AG10803 (cell line): ENCODE measurements at regions not wholly inside any gene's neighbourhood (a gene's known extent, or its start where the extent isn't known, plus 50 kb on each side); places are given as distances from the start of the nearest gene placed in this dataset.

Source experiments
- DNase-seq: peaks from one replicate; pipeline ENCODE4 v3.0.0; 2010; ENCODE audit warnings: low read depth
- H3K4me3 ChIP-seq: 2 replicates; pipeline ENCODE4 v1.5.1; 2011; ENCODE audit warnings: mild to moderate bottlenecking, low read length, control low read depth
- TF ChIP-seq, protein P1 (sequence below): conservative IDR thresholded peaks from 2 replicates; pipeline ENCODE4 v1.5.1; 2011; ENCODE audit warnings: mild to moderate bottlenecking, low read length, control low read depth, inconsistent platforms

DNA sequence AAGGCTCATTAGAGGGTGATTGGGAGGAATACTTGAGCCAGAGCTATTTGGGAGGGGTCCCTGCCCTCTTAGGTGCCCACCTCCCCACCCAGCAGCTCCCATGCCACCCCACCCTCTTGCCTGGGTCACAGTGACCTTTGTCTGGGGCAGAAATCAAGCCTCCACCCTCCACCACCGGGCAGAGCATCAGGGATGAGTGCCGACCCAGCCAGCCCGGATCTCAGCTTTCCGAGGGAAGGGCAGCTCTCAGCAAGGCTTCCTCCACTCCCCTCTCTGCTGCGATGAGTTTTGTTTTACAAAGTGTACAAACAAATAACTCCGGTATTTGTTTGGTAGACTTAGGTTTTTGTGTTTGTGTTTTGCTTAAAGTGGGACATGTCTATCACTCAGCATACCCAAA lies 136.7 kb upstream of the CST7 start:
- TF ChIP-seq, protein P1, sequence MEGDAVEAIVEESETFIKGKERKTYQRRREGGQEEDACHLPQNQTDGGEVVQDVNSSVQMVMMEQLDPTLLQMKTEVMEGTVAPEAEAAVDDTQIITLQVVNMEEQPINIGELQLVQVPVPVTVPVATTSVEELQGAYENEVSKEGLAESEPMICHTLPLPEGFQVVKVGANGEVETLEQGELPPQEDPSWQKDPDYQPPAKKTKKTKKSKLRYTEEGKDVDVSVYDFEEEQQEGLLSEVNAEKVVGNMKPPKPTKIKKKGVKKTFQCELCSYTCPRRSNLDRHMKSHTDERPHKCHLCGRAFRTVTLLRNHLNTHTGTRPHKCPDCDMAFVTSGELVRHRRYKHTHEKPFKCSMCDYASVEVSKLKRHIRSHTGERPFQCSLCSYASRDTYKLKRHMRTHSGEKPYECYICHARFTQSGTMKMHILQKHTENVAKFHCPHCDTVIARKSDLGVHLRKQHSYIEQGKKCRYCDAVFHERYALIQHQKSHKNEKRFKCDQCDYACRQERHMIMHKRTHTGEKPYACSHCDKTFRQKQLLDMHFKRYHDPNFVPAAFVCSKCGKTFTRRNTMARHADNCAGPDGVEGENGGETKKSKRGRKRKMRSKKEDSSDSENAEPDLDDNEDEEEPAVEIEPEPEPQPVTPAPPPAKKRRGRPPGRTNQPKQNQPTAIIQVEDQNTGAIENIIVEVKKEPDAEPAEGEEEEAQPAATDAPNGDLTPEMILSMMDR = no peak
- no peak overlapping the region for H3K4me3 ChIP-seq
- no peak for DNase-seq

DNA sequence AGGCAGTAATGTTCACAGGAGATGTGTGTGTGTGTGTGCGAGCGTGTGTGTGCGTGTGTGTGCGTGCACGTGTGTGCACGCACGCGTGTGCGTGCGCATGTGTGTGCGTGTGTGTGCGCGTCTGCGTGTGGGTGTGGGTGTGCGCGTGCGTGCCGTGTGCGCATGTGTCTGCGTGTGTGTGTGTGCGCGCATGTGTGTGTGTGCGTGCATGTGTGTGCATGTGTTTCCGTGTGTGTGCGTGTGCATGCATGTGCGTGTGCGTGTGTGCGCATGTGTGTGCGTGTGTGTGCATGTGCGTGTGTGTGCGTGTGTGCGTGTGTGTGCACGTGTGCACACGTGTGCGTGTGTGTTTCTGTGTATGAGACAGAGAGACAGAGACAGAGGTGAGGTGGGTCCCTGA lies 136.0 kb upstream of the CST7 start:
- no peak overlapping the region for H3K4me3 ChIP-seq
- no peak for DNase-seq
- TF ChIP-seq, protein P1 = no peak

DNA sequence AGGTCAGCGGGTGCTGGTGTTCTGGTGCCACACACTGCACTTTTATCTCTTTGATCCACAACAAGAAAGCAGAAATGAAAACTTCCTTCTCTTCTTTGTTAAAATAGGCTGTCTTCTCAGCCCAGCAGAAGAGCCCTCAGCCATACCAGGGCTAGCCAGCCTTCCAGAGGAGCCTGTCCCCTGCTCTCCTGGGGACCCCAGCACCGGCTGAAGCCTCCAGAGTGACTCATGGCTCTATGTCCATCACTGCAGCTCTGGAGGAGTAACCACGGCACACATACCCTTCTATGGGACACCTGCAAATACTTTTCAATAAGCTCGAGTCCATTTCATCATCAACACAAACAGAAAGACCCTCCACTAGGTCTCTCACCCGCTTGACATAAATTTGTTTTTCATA lies 135.6 kb upstream of the CST7 start:
- H3K4me3 ChIP-seq = no peak overlapping the region
- TF ChIP-seq, protein P1 = no peak
- DNase-seq = no peak

DNA sequence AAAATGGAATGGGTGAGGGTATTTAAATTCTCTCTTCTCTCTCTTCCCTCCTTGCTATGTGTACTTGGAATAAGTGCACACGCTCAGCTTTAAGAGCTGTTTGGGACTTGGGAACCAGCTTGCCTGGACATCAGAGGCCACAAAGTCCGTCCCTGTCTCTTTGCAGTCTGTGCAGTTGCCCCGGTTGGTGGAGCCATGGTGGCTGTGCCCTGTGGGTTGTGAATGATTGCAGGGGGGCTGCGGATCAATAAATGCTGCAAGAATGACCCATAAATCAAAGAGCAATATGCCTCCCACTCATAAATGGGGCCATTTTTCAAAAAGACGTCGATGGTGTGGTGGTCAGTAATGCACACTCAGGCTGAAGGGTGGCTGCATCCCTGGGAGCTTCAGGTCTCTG lies 135.1 kb upstream of the CST7 start:
- no peak overlapping the region for H3K4me3 ChIP-seq
- DNase-seq = no peak
- TF ChIP-seq, protein P1 = no peak

DNA sequence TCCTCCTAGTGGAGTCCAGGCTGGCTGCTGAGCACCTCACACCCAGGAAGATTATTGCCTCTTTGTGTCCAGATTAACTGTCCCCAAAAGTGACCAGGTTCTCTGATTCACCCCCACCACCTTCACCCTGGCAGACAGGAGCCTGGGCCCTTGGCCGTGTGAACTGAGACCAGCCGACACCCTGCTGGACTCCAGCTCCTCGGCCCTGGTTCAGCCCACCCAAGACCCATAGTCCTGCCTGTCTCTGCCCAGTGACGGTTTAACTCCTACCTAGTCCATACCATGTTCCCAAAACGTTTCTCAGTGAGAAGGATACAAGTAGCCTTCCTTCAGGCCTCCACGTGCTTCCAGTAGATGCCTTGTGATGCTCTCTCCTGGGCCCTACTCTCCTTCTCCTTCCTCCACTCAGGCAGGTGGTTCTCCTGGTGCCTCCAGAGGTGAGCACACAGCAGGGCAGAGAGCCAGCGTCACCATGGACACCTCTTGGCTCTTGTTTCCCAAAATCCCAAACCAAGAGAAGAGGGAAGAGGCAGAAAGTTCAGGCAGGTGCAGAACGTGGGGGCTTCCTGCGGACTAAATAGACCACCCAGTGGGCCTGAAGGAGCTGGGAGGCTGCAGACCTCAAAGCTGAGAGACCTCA lies 134.4 kb upstream of the CST7 start:
- H3K4me3 ChIP-seq = no peak overlapping the region
- TF ChIP-seq, protein P1 = no peak
- no peak for DNase-seq

DNA sequence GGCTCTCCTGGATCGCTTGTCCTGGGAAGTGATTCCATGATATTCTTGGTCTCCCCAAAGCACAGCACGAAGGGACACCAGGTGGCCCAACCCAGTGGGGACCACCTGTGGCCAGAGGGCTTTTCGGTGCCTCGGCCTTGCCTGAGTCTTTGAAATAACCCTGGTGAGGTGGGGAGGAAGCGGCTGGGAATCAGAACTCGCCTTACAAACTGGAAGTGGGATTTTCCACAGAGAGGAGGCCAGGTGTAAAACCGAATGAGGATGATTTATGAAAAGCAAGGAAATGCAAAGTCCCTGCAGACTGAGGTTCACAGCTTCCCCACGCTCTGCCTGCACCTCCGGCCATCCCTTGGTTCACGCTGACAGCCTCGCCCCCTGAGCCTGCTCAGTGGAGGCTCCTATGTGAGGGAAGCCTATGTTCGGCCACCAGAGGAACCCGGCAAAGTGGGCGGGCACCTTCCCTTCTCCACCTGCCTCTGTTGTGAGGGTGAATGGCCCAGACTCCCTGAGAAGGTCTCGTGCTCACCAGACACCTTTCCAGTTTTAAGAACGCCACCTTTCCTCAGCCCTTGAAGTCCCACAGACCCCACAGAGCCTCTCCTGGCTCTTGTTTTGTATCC lies 133.8 kb upstream of the CST7 start:
- TF ChIP-seq, protein P1 = no peak
- no peak for DNase-seq
- H3K4me3 ChIP-seq = no peak overlapping the region

DNA sequence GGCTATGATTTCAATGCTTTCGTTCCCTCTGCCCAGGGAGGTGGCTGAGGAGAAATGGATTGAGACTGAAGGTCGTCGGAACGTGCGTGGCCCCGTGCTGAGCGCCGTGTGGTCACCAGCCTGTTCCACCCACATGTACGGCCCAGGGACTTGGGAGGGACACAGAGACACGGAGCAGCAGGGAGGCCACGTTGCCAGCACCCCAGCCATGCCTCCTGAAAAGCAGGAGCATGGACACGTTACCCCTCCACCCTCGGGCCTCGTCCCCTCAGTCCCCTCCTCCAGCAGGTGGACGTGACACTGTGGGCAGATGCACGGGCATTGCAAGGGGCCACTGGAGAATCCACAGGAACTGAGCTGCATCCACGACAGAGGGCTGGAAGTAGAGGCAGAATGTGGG lies 133.1 kb upstream of the CST7 start:
- no peak for DNase-seq
- no peak overlapping the region for H3K4me3 ChIP-seq
- TF ChIP-seq, protein P1 = no peak
